HG03135 (cell line): ENCODE measurements at regions not wholly inside any gene's neighbourhood (a gene's known extent, or its start where the extent isn't known, plus 50 kb on each side); places are given as distances from the start of the nearest gene placed in this dataset.

Source experiments
- ATAC-seq: cut with Tn5 transposase; IDR thresholded peaks from one replicate; pipeline ENCODE4 v1.9.1; 2021; ENCODE audit warnings: mild to moderate bottlenecking, moderate library complexity; ENCODE audit not compliant: unreplicated experiment

DNA sequence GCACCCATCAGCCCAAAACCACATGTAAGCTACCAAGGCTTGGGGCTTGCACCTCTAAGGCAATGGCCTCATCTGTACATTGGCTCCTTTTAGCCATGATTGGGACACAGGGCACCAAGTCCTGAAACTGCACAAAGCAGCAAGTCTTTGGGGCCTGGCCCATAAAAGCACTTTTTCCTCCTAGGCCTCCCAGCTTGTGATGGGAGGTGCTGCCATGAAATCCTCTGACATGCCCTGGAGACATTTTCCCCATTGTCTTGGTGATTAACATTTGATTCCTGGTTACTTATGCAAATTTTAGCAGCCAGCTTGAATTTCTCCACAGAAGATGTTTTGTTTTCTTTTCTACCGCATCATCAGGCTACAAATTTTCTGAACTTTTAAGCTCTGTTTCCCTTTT is 58.5 kb upstream of the PABPC4L start:
- no peak for ATAC-seq
